Heart left ventricle (tissue), 13 donors: ENCODE measurements at regions not wholly inside any gene's neighbourhood (a gene's known extent, or its start where the extent isn't known, plus 50 kb on each side); places are given as distances from the start of the nearest gene placed in this dataset.
A peak's percentile ranks its signal among the peaks of the same experiment; 100 is the strongest.

ENCODE experiments used
- CTCF ChIP-seq, 12 donors: fragments of 200-600 bp; sonication (generic) in 4 of 12; IDR thresholded peaks; one replicate each; pipeline versions ENCODE4 v1.5.0 to v1.8.0; 2018 to 2022; ENCODE audit warnings: antibody characterized with exemption in 12 of 12, mild to moderate bottlenecking in 5 of 12
- POLR2A ChIP-seq, 2 donors: fragments of 450-650 bp; IDR thresholded peaks; one replicate each; pipeline ENCODE4 v1.6.1; 2017; ENCODE audit warnings: antibody characterized with exemption in 2 of 2, mild to moderate bottlenecking in 2 of 2, moderate library complexity in 2 of 2
- donor health status: ischemic (EF 13 %, LVEDD 7.1; RV severe dilation, severe dysfunction).
- donor health status: DM: no; HTN: yes; CAD: no.
- donor health status: DM: no; HTN: no; CAD: no.
- donor health status: ischemic (EF 25% LVEDD 6.9; RV normal size, moderate dysfunction).
- donor health status: ischemic (EF 25% LVEDD 5.7; RV mildly dilated, moderate dysfunction).
- donor health status: ischemic (EF 35%, LVEDD 5.7; RV mildly dilated, moderate dysfunction).
- donor health status: nonischemic (EF 11% LVEDD 7.7; RV severe dilation, severe dysfunction).
- donor health status: DM: yes; HTN: yes; CAD: no.
- donor health status: PGD.
- donor health status: ischemic (EF 29% LVEDD 5.4; RV normal size, mild dysfunction).
- donor health status: nonischemic (EF 23%, LVEDD 6.1; RV moderate dilation, normal function).

- TF ChIP-seq CTCF (IDR thresholded peaks at IDR 0.05) (peak in 11 of 12 donors; percentile 5 to 50 (median 34)), POLR2A (IDR thresholded peaks at IDR 0.05) (no peak)
Observed at GRCh38 chr11:43130616-43131015, 181.2 kb upstream of the API5 start.
